Stimulated activated CD4-positive, alpha-beta T cell treated with anti-CD3 and anti-CD28 coated beads, Interleukin-2, amount 100 ng/mL, for 24 hours (primary cell): ENCODE measurements at regions not wholly inside any gene's neighbourhood (a gene's known extent, or its start where the extent isn't known, plus 50 kb on each side); places are given as distances from the start of the nearest gene placed in this dataset.

Source experiments
- DNase-seq, 2 donors: peaks; one replicate each; pipeline ENCODE4 v3.0.0-alpha.2; 2020

GRCh38 chr2:204049635-204050034 is 113.1 kb downstream of the ICOS start:
- DNase-seq: no peak

- no peak for DNase-seq
Measured at GRCh38 chr2:204050681-204051080, 114.1 kb downstream of the ICOS start.

- DNase-seq: no peak
Measured at GRCh38 chr2:204051476-204051875, 114.9 kb downstream of the ICOS start.

GRCh38 chr2:204051984-204052556 is 115.5 kb downstream of the ICOS start:
- DNase-seq: no peak

GRCh38 chr2:204059016-204059415 is 122.5 kb downstream of the ICOS start:
- DNase-seq: no peak

- no peak for DNase-seq
Measured at GRCh38 chr2:204060841-204061240, 124.3 kb downstream of the ICOS start.

GRCh38 chr2:204061241-204061640 is 124.7 kb downstream of the ICOS start:
- DNase-seq: no peak

- DNase-seq: no peak
Measured at GRCh38 chr2:204064119-204064518, 127.6 kb downstream of the ICOS start.

- no peak for DNase-seq
Measured at GRCh38 chr2:204065566-204065965, 129.0 kb downstream of the ICOS start.

- no peak for DNase-seq
Measured at GRCh38 chr2:204066051-204066450, 129.5 kb downstream of the ICOS start.

GRCh38 chr2:204069804-204070203 is 133.2 kb downstream of the ICOS start:
- no peak for DNase-seq

GRCh38 chr2:204072443-204073324 is 136.1 kb downstream of the ICOS start:
- peak; percentile 82 to 84 for DNase-seq

GRCh38 chr2:204074456-204074855 is 137.9 kb downstream of the ICOS start:
- DNase-seq: no peak

GRCh38 chr2:204078003-204078698 is 141.6 kb downstream of the ICOS start:
- no peak for DNase-seq

GRCh38 chr2:204081487-204082425 is 145.2 kb downstream of the ICOS start:
- DNase-seq: no peak

- DNase-seq: no peak
Measured at GRCh38 chr2:204086167-204086566, 149.6 kb downstream of the ICOS start.

- no peak for DNase-seq
Measured at GRCh38 chr2:204089105-204089504, 152.5 kb downstream of the ICOS start.

GRCh38 chr2:204089574-204089973 is 153.0 kb downstream of the ICOS start:
- DNase-seq: no peak

- DNase-seq: no peak
Measured at GRCh38 chr2:204090021-204090420, 153.5 kb downstream of the ICOS start.

- no peak for DNase-seq
Measured at GRCh38 chr2:204104811-204105210, 168.2 kb downstream of the ICOS start.

- peak; percentile 40 to 46 for DNase-seq
Measured at GRCh38 chr2:204108330-204108751, 171.8 kb downstream of the ICOS start.

- peak; percentile 21 to 34 for DNase-seq
Measured at GRCh38 chr2:204108781-204109295, 172.3 kb downstream of the ICOS start.
